Immature natural killer cell (primary cell): ENCODE measurements at regions not wholly inside any gene's neighbourhood (a gene's known extent, or its start where the extent isn't known, plus 50 kb on each side); places are given as distances from the start of the nearest gene placed in this dataset.

Experiments used
- DNase-seq, 3 donors: peaks; one replicate each; pipeline ENCODE4 v3.0.0; 2022; ENCODE audit warnings: mixed read lengths in 1 of 3
- H3K27ac Mint-ChIP-seq, 6 donors: one replicate each; pipeline ENCODE4 v1.8.0; 2020; ENCODE audit warnings: mixed read lengths in 6 of 6, mild to moderate bottlenecking in 5 of 6, inconsistent platforms in 4 of 6, moderate library complexity in 3 of 6
- H3K27me3 Mint-ChIP-seq, 3 donors: one replicate each; pipeline ENCODE4 v1.8.0; 2020 to 2021; ENCODE audit warnings: low read depth in 3 of 3, mild to moderate bottlenecking in 3 of 3, mixed read lengths in 3 of 3, moderate library complexity in 3 of 3, inconsistent platforms in 1 of 3
- H3K36me3 Mint-ChIP-seq, 3 donors: one replicate each; pipeline ENCODE4 v1.8.0; 2020; ENCODE audit warnings: mixed read lengths in 3 of 3, inconsistent platforms in 2 of 3, mild to moderate bottlenecking in 2 of 3
- H3K4me1 Mint-ChIP-seq, 2 donors: one replicate each; pipeline ENCODE4 v1.8.0; 2020; ENCODE audit warnings: inconsistent platforms in 2 of 2, mild to moderate bottlenecking in 2 of 2, mixed read lengths in 2 of 2, moderate library complexity in 1 of 2
- H3K4me3 Mint-ChIP-seq, 5 donors: one replicate each; pipeline ENCODE4 v1.8.0; 2020; ENCODE audit warnings: mild to moderate bottlenecking in 5 of 5, mixed read lengths in 5 of 5, inconsistent platforms in 3 of 5, moderate library complexity in 3 of 5
- H3K9me3 Mint-ChIP-seq, 6 donors: one replicate each; pipeline ENCODE4 v1.8.0; 2020; ENCODE audit warnings: mild to moderate bottlenecking in 6 of 6, mixed read lengths in 6 of 6, inconsistent platforms in 4 of 6, moderate library complexity in 3 of 6

- H3K4me3 Mint-ChIP-seq: no peak overlapping the region
- peaks cover 2 to 3% (median 3%) of the 10 kb centered on the region in 3 donors for H3K27me3 Mint-ChIP-seq
- no peak overlapping the region for H3K27ac Mint-ChIP-seq
- no peaks in the 10 kb centered on the region for H3K36me3 Mint-ChIP-seq
- H3K9me3 Mint-ChIP-seq: no peaks in the 10 kb centered on the region
- no peak for DNase-seq
- no peaks in the 10 kb centered on the region for H3K4me1 Mint-ChIP-seq
Observed at GRCh38 chr1:60870269-60870865, 212.0 kb upstream of the NFIA start.

GRCh38 chr1:60868901-60869663, 213.3 kb upstream of the NFIA start:
- no peaks in the 10 kb centered on the region for H3K4me1 Mint-ChIP-seq
- no peaks in the 10 kb centered on the region for H3K9me3 Mint-ChIP-seq
- no peak overlapping the region for H3K27ac Mint-ChIP-seq
- DNase-seq: no peak
- H3K36me3 Mint-ChIP-seq: no peaks in the 10 kb centered on the region
- no peak overlapping the region for H3K4me3 Mint-ChIP-seq
- H3K27me3 Mint-ChIP-seq: peaks cover under 1 to 4% (median 2%) of the 10 kb centered on the region in 3 donors

GRCh38 chr1:60867782-60868181, 214.6 kb upstream of the NFIA start:
- no peak for DNase-seq
- Mint-ChIP-seq H3K4me3 (no peak overlapping the region), H3K9me3 (no peaks in the 10 kb centered on the region), H3K36me3 (no peaks in the 10 kb centered on the region), H3K27me3 (peaks cover 0 to 4% (median 2%) of the 10 kb centered on the region in 3 donors), H3K27ac (no peak overlapping the region), H3K4me1 (no peaks in the 10 kb centered on the region)

GRCh38 chr1:60866917-60867531, 215.3 kb upstream of the NFIA start:
- H3K36me3 Mint-ChIP-seq: no peaks in the 10 kb centered on the region
- peaks cover 0 to 4% (median 2%) of the 10 kb centered on the region in 3 donors for H3K27me3 Mint-ChIP-seq
- no peak for DNase-seq
- H3K4me1 Mint-ChIP-seq: no peaks in the 10 kb centered on the region
- H3K27ac Mint-ChIP-seq: no peak overlapping the region
- no peak overlapping the region for H3K4me3 Mint-ChIP-seq
- H3K9me3 Mint-ChIP-seq: no peaks in the 10 kb centered on the region

GRCh38 chr1:60866226-60866900, 216.0 kb upstream of the NFIA start:
- no peak overlapping the region for H3K27ac Mint-ChIP-seq
- H3K4me3 Mint-ChIP-seq: no peak overlapping the region
- DNase-seq: no peak
- no peaks in the 10 kb centered on the region for H3K36me3 Mint-ChIP-seq
- H3K4me1 Mint-ChIP-seq: no peaks in the 10 kb centered on the region
- peaks cover 1 to 4% (median 2%) of the 10 kb centered on the region in 3 donors for H3K27me3 Mint-ChIP-seq
- H3K9me3 Mint-ChIP-seq: no peaks in the 10 kb centered on the region

- H3K36me3 Mint-ChIP-seq: no peaks in the 10 kb centered on the region
- DNase-seq: no peak
- H3K27ac Mint-ChIP-seq: no peak overlapping the region
- no peaks in the 10 kb centered on the region for H3K9me3 Mint-ChIP-seq
- no peaks in the 10 kb centered on the region for H3K4me1 Mint-ChIP-seq
- H3K4me3 Mint-ChIP-seq: no peak overlapping the region
- peaks cover 1 to 7% (median 2%) of the 10 kb centered on the region in 3 donors for H3K27me3 Mint-ChIP-seq
Observed at GRCh38 chr1:60865166-60865565, 217.2 kb upstream of the NFIA start.

- Mint-ChIP-seq H3K4me3 (no peak overlapping the region), H3K36me3 (no peaks in the 10 kb centered on the region), H3K27me3 (peaks cover 1 to 7% (median 2%) of the 10 kb centered on the region in 3 donors), H3K4me1 (no peaks in the 10 kb centered on the region), H3K9me3 (no peaks in the 10 kb centered on the region), H3K27ac (no peak overlapping the region)
- no peak for DNase-seq
Observed at GRCh38 chr1:60864722-60865121, 217.6 kb upstream of the NFIA start.

GRCh38 chr1:60863131-60863530, 219.2 kb upstream of the NFIA start:
- Mint-ChIP-seq H3K4me1 (no peaks in the 10 kb centered on the region), H3K27me3 (peaks cover 1 to 5% (median 2%) of the 10 kb centered on the region in 3 donors), H3K36me3 (no peaks in the 10 kb centered on the region), H3K9me3 (no peaks in the 10 kb centered on the region), H3K27ac (no peak overlapping the region), H3K4me3 (no peak overlapping the region)
- no peak for DNase-seq

- Mint-ChIP-seq H3K36me3 (no peaks in the 10 kb centered on the region), H3K27me3 (peaks cover 1 to 5% (median 4%) of the 10 kb centered on the region in 3 donors), H3K27ac (no peak overlapping the region), H3K4me3 (no peak overlapping the region), H3K4me1 (no peaks in the 10 kb centered on the region), H3K9me3 (peaks cover 0 to 2% (median 0%) of the 10 kb centered on the region in 6 donors)
- no peak for DNase-seq
Observed at GRCh38 chr1:60861961-60862567, 220.3 kb upstream of the NFIA start.

- Mint-ChIP-seq H3K4me1 (no peaks in the 10 kb centered on the region), H3K4me3 (no peak overlapping the region), H3K9me3 (peaks cover 0 to 6% (median 0%) of the 10 kb centered on the region in 6 donors), H3K36me3 (no peaks in the 10 kb centered on the region), H3K27ac (no peak overlapping the region), H3K27me3 (peaks cover 1 to 5% (median 4%) of the 10 kb centered on the region in 3 donors)
- DNase-seq: no peak
Observed at GRCh38 chr1:60859111-60859510, 223.2 kb upstream of the NFIA start.

- no peak overlapping the region for H3K27ac Mint-ChIP-seq
- no peak for DNase-seq
- H3K4me3 Mint-ChIP-seq: no peak overlapping the region
- peaks cover 0 to 6% (median 0%) of the 10 kb centered on the region in 6 donors for H3K9me3 Mint-ChIP-seq
- peaks cover 1 to 5% (median 4%) of the 10 kb centered on the region in 3 donors for H3K27me3 Mint-ChIP-seq
- no peaks in the 10 kb centered on the region for H3K4me1 Mint-ChIP-seq
- no peaks in the 10 kb centered on the region for H3K36me3 Mint-ChIP-seq
Observed at GRCh38 chr1:60857851-60858250, 224.5 kb upstream of the NFIA start.

GRCh38 chr1:60850084-60850483, 232.3 kb upstream of the NFIA start:
- H3K4me3 Mint-ChIP-seq: no peak overlapping the region
- peaks cover 0 to 4% (median 0%) of the 10 kb centered on the region in 6 donors for H3K9me3 Mint-ChIP-seq
- H3K27ac Mint-ChIP-seq: no peak overlapping the region
- H3K4me1 Mint-ChIP-seq: no peaks in the 10 kb centered on the region
- H3K36me3 Mint-ChIP-seq: no peaks in the 10 kb centered on the region
- peaks cover 0 to 5% (median 4%) of the 10 kb centered on the region in 3 donors for H3K27me3 Mint-ChIP-seq
- DNase-seq: no peak

- no peaks in the 10 kb centered on the region for H3K36me3 Mint-ChIP-seq
- H3K4me1 Mint-ChIP-seq: no peaks in the 10 kb centered on the region
- H3K4me3 Mint-ChIP-seq: no peak overlapping the region
- no peak overlapping the region for H3K27ac Mint-ChIP-seq
- peaks cover 0 to 5% (median 4%) of the 10 kb centered on the region in 3 donors for H3K27me3 Mint-ChIP-seq
- H3K9me3 Mint-ChIP-seq: peaks cover 0 to 7% (median 1%) of the 10 kb centered on the region in 6 donors
- DNase-seq: no peak
Observed at GRCh38 chr1:60849401-60849800, 233.0 kb upstream of the NFIA start.
